ENCODE measurements at regions not wholly inside any gene's neighbourhood (a gene's known extent, or its start where the extent isn't known, plus 50 kb on each side); places are given as distances from the start of the nearest gene placed in this dataset.

DNA sequence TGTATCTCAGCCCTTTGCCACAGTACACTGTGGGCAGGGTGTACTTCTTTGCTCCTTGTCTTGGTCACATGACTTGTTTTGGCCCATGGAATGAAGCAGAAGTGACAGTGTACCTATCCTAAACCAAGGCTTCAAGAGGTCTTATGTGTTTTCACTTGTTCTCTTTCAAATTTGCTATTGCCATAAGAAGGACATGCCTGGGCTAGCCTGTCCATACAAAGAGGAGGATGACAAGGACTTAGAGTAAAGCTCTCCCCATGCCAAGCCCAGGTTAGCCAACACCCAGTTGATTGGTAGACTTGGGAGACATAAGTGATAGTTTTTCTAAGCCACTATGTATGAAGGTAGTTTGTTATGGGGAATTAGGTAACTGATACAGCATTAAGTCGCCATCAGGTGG lies 141.1 kb upstream of the MID1 start:
- POLR2A ChIA-PET, result no interaction called here
- CTCF ChIA-PET, result no interaction called here

GRCh38 chrX:10769195-10769594 lies 148.8 kb upstream of the MID1 start:
- H3K27me3 ChIP-seq (ENCODE audit: control insufficient read depth, insufficient read depth, low read length), result no peaks in the 10 kb centered on the region
- TF ChIP-seq, protein P1, sequence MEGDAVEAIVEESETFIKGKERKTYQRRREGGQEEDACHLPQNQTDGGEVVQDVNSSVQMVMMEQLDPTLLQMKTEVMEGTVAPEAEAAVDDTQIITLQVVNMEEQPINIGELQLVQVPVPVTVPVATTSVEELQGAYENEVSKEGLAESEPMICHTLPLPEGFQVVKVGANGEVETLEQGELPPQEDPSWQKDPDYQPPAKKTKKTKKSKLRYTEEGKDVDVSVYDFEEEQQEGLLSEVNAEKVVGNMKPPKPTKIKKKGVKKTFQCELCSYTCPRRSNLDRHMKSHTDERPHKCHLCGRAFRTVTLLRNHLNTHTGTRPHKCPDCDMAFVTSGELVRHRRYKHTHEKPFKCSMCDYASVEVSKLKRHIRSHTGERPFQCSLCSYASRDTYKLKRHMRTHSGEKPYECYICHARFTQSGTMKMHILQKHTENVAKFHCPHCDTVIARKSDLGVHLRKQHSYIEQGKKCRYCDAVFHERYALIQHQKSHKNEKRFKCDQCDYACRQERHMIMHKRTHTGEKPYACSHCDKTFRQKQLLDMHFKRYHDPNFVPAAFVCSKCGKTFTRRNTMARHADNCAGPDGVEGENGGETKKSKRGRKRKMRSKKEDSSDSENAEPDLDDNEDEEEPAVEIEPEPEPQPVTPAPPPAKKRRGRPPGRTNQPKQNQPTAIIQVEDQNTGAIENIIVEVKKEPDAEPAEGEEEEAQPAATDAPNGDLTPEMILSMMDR (IDR thresholded peaks at IDR 0.05; ENCODE audit: insufficient read depth, low read depth, low read length), result peak; percentile 50
- H3K4me3 ChIP-seq (ENCODE audit: low read depth, low read length), result no peak overlapping the region
- H3K36me3 ChIP-seq (ENCODE audit: control insufficient read depth, insufficient read depth, low read length), result no peaks in the 10 kb centered on the region
- ChIA-PET CTCF (interaction anchor here (0.6 to 1.4 kb wide), 10 partner anchors 10 to 270 kb away, joined by 3 to 4 read pairs (median 3); no protein-coding TSS in a partner anchor), POLR2A (no interaction called here)
- no peak for DNase-seq (ENCODE audit: low read depth)

More for the DNA sequence above, 141.1 kb upstream of the MID1 start:
- TF ChIP-seq, protein P1 (IDR thresholded peaks at IDR 0.05; ENCODE audit: insufficient read depth, low read depth, low read length), result no peak
- no peaks in the 10 kb centered on the region for H3K27me3 ChIP-seq (ENCODE audit: control insufficient read depth, insufficient read depth, low read length)
- DNase-seq (ENCODE audit: low read depth), result no peak
- H3K36me3 ChIP-seq (ENCODE audit: control insufficient read depth, insufficient read depth, low read length), result no peaks in the 10 kb centered on the region
- no peak overlapping the region for H3K4me3 ChIP-seq (ENCODE audit: low read depth, low read length)

- no peak for DNase-seq (ENCODE audit: low read depth)
- POLR2A ChIA-PET, result no interaction called here
Observed at GRCh38 chrX:10769696-10770619, 149.6 kb upstream of the MID1 start.

GRCh38 chrX:10773318-10773717 lies 152.9 kb upstream of the MID1 start:
- DNase-seq (ENCODE audit: low read depth), result no peak
- H3K27me3 ChIP-seq (ENCODE audit: control insufficient read depth, insufficient read depth, low read length), result no peaks in the 10 kb centered on the region
- ChIA-PET CTCF (no interaction called here), POLR2A (no interaction called here)
- no peaks in the 10 kb centered on the region for H3K36me3 ChIP-seq (ENCODE audit: control insufficient read depth, insufficient read depth, low read length)
- TF ChIP-seq, protein P1 (IDR thresholded peaks at IDR 0.05; ENCODE audit: insufficient read depth, low read depth, low read length), result no peak
- no peak overlapping the region for H3K4me3 ChIP-seq (ENCODE audit: low read depth, low read length)

More at GRCh38 chrX:10769696-10770619, 149.6 kb upstream of the MID1 start:
- CTCF ChIA-PET, result interaction anchor here (0.6 to 1.4 kb wide), 10 partner anchors 9 to 269 kb away, joined by 3 to 4 read pairs (median 3); no protein-coding TSS in a partner anchor
- H3K36me3 ChIP-seq (ENCODE audit: control insufficient read depth, insufficient read depth, low read length), result no peaks in the 10 kb centered on the region
- H3K4me3 ChIP-seq (ENCODE audit: low read depth, low read length), result peak overlapping the region; percentile 11; the same call in 1 of the 2 replicates
- no peaks in the 10 kb centered on the region for H3K27me3 ChIP-seq (ENCODE audit: control insufficient read depth, insufficient read depth, low read length)
- TF ChIP-seq, protein P1 (IDR thresholded peaks at IDR 0.05; ENCODE audit: insufficient read depth, low read depth, low read length), result no peak

DNA sequence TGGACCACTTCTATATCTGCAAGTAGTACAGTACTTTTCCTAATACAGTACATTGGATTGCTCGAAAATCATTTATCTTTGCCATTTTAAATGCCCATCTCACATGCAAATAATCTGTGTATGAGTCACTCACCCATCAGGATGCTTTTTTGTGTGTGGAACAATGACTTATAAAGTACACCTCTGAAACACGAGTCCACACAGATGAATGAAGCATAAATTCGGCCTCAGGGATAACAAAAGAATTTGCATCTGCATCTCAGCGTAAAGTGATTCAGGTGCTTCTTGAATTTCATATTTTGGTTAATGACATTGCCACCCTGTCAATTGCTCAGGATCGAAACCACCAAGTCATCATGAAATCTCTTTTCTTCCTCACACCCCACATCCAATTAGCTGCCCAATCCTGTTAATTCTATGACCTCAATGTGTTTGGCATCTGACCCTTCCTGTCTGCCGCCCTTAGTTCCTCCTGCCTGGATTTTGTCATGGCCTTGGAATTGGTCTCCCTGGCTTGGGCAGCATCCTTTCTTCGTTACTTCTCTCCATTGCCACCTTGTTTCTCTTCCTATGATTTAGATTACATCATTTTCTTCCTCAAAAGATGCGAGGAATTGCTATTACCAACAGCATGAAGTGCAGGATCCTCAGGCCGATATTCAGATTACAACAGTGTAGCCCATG lies 161.6 kb upstream of the MID1 start:
- POLR2A ChIA-PET, result no interaction called here
- CTCF ChIA-PET, result interaction anchor here (1.1 kb wide), 1 partner anchor 60 kb away, joined by 3 read pairs; no protein-coding TSS in a partner anchor

More for the DNA sequence above, 161.6 kb upstream of the MID1 start:
- H3K27me3 ChIP-seq (ENCODE audit: control insufficient read depth, insufficient read depth, low read length), result no peaks in the 10 kb centered on the region
- H3K4me3 ChIP-seq (ENCODE audit: low read depth, low read length), result no peak overlapping the region
- no peaks in the 10 kb centered on the region for H3K36me3 ChIP-seq (ENCODE audit: control insufficient read depth, insufficient read depth, low read length)
- no peak for DNase-seq (ENCODE audit: low read depth)
- TF ChIP-seq, protein P1 (IDR thresholded peaks at IDR 0.05; ENCODE audit: insufficient read depth, low read depth, low read length), result no peak
